ENCODE measurements at regions not wholly inside any gene's neighbourhood (a gene's known extent, or its start where the extent isn't known, plus 50 kb on each side); places are given as distances from the start of the nearest gene placed in this dataset.
"Not testable (repeated sequence)": the region's sequence is repeated elsewhere in the genome, so short reads cannot be mapped to it uniquely, and the experiment has no call there.

- not testable (repeated sequence) for DNase-seq (ENCODE audit: low spot score)
Measured at GRCh38 chr15:21357056-21357455, 83.2 kb downstream of the POTEB3 start.

- DNase-seq (ENCODE audit: low spot score), result not testable (repeated sequence)
Measured at GRCh38 chr15:21355944-21356343, 84.4 kb downstream of the POTEB3 start.

DNA sequence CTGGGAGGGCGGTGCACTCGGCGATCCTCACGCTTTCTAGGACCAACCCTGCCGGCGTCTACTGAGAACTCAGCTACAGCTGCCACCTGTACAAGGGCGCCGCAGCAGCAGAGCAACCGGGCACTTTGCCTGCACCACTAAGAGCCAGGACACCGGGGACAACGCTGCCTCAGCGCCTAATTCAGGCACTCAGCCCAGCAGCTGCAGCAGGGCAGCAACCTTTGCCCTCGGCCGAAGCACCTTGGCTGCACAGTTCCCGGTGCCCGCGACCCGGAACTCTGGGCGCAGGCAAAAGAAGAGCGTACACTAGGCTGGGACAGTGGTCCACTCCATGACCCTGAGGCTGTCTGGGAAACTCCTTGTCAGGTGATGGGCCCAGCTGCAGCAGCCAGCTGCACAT, 85.7 kb downstream of the POTEB3 start:
- not testable (repeated sequence) for DNase-seq (ENCODE audit: low spot score)

GRCh38 chr15:21352670-21353318, 87.5 kb downstream of the POTEB3 start:
- not testable (repeated sequence) for DNase-seq (ENCODE audit: low spot score)

- DNase-seq (ENCODE audit: low spot score), result not testable (repeated sequence)
Measured at GRCh38 chr15:21344960-21345359, 95.3 kb downstream of the POTEB3 start.

DNA sequence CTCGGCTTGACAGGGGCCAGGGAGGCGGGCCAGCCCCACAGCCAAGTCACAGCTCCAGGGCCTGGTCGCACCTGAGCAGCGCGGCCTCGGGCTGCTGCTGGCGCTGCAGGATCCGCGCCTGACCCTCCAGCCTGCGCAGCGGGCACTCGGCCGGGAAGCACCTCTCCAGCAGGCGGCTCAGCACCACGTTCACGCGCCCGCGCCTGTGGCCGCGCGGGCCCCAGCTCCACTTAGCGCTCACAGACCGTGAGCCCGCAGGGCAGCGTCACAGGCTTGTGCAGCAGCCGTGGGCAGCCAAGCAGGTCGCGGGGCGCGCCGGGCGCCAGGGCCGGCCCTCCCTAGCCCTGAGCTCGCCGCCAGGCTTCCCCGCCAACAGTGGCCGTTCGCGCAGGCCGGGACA, 95.8 kb downstream of the POTEB3 start:
- DNase-seq (ENCODE audit: low spot score), result not testable (repeated sequence)

GRCh38 chr15:21337028-21337427, 103.3 kb downstream of the POTEB3 start:
- not testable (repeated sequence) for DNase-seq (ENCODE audit: low spot score)

DNA sequence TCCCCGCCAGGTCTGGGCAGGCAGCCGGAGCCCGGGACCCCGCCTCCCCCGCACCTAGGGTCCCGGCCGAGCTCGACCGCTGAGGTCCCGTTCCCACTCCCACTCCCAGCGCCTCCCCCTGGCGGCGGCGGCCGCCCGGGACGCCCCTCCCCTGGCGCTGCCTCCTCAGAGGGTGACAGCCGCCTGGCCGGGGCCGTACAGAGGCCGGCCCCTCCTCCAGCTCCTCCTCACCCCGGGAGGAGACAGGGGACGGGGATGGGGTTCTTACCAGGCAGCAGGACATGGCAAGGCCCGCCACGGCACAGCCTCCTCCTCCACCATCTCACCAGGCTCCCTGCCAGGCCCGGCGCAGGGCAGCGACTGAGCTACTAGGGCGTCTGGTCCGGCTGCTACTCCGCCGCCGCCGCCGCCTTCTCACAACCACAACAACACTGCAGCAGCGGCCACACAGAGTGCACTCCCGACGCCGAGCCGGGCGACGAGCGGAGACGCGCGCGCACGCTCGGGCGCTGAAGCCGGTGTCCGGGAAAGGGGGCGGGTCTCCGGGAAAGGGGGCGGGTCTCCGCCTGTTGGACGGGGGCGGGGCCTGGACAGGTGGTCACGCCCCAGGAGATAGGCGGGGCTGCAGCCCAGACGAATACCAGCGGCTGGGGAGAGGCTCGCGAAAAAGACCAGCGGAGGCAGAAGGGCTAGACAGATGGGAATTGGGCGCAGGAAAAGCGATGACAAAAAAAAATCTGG, 115.4 kb downstream of the POTEB3 start:
- not testable (repeated sequence) for DNase-seq (ENCODE audit: low spot score)

DNA sequence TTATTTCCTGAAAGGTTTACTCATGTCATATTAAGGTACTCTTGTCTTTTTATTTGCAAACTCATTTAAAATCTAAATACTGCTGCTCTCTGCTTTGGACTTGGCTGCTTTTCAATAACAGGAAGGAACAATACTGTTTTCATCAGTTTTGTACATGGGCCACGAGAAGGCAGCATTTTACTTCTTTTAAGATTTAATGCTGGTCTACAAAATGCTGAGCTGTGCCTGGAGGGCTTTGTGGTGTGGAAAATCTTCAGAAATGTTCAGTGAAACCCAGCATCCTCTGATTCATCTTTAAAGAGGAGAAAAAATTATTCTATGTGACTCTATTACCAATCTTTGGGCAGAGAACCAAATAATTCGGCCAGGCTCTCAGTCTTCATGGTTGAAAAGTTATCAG, 155.9 kb downstream of the POTEB3 start:
- not testable (repeated sequence) for DNase-seq (ENCODE audit: low spot score)

DNA sequence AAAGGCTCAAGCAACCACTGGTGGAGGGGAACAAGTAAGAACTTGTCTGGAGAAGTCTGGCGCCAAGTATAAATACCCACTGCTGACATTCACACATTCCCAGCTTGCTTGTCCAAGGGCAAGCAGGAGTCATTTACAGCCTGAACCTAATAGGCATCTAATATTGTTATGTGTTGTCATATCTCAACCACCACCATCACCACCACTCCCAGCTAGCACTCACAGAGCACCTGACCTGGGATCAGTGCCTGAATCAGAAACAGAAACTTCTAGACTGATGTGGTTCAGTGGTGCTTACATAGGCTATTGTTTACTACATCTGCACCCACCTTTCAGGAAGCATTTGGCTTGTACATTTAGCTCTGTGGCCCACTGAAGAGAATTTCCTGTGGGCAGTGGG, 157.1 kb downstream of the POTEB3 start:
- DNase-seq (ENCODE audit: low spot score), result not testable (repeated sequence)

DNA sequence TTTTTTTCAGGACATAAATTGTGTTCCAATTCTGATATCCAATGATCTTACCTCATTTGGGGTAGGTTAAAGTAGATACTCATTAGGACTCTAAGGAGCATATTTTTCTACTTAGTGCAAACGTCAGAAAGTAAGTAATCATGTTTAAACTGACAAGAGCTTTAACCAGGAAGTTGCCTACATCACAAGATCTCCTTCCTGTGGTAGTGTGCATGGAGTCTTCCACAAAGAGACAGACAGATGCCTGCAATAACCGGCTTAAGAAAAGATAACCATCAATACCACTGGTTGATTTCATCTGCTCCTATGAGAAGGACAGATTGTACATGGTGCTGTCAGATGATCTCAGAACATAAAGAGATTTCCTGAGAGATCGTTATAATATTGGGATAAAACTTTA, 160.0 kb downstream of the POTEB3 start:
- DNase-seq (ENCODE audit: low spot score), result not testable (repeated sequence)

DNA sequence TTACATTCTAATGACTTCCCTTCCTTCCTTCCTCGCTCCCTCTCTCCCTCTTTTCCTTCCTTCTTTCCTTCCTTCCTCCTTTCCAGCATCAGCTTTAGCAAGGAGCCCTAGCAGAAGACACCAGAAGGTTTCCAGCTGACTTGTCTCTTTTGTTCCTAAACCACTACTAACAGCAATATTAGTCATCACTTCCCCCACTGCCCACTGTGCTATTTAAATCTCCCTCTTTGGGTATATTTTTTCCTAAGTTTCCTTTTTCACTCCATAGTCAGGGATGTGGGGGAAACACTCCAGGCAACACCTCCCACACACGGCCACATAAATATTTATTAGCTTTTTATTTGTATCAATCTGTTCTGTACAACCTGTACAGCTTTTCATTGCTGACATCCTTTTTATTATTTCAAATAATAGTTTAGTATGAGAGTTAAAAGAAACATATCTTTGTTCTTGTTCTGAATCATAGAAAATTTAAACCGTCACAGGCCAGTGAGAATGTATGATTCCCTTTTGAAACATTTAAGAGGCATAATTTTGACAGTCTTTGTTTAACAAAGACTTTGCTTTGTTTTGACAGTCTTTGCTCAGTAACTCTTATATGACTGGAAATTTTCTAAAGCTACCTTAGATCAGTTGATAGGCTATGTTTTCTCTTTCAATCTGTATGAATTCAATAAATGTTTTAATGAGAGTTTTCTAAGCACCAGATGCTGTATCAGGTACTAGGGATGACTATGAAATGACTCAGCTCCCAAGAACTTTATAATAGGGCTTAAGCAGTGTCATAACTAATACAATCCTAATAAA, 167.9 kb downstream of the POTEB3 start:
- peak; percentile 74 for DNase-seq (ENCODE audit: low spot score)

DNA sequence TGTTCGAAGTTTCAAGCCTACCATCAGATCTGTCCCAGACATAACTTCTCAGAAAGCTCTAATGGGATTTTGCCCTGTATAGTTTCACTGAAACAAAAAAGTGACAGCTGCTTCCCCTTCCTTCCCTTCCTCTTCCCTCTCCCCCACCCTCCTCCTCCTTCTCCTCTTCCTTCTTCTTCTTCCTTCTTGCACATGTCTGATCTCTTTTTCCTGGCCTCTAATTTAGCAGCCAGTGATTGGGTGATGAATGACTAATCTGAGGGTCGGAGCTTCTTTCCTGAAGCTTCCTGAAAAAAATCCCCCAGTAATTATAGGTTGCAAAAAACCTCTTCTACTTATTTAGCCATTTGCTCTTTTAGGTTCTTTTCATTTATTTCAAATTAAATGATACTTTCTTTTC, 168.7 kb downstream of the POTEB3 start:
- DNase-seq (ENCODE audit: low spot score), result no peak

DNA sequence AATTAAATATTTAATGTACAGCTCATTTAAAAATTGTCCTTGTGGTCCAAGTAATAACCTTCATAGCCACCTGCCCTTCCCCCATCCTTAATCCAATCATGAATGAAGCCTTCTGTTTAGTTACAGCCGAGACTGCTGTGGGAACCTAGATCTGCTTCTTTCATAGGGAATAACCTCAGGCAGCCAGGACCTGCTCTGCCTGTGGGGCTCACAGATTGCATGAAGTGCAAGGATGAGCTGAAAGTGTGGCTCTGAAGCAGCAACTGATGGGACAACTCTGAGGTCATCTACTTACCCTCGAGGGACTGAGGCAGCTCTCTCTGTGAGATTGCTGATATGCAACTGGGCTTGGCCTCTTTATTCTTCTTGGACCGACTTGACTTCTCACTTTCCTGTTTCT, 169.8 kb downstream of the POTEB3 start:
- peak; percentile 85 for DNase-seq (ENCODE audit: low spot score)

DNA sequence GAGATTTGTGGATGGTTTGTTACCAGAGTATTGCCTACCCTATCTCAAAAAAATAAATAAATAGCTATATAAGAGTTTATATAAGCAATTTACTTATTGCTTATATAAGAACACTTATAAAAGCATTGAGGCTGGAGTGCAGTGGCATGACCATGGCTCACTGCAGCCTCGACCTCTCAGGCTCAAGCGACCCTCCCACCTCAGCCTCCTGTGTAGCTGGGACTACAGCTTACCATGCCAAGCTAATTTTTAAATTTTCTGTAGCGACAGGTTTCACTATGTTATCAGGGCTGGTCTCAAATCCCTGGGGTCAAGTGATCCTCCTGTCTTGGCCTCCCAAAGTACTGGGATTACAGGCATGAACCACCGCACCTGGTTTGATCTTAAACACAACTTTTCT, 170.6 kb downstream of the POTEB3 start:
- not testable (repeated sequence) for DNase-seq (ENCODE audit: low spot score)

DNA sequence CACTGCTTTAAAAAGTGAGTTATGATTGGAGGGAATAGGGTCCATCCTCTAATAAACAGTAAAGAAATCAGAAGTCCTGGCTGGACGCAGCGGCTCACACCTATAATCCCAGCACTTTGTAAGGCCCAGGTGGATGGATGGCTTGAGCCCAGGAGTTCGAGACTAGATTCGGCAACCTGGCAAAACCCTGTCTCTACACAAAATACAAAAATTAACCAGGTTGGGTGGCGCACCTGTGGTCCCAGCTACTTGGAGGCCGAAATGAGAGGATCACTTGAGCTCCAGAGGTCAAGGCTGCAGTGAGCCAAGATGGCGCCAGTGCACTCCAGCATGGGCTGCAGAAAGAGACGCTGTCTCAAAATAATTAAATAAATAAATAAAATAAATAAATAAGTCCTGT, 171.2 kb downstream of the POTEB3 start:
- DNase-seq (ENCODE audit: low spot score), result no peak

DNA sequence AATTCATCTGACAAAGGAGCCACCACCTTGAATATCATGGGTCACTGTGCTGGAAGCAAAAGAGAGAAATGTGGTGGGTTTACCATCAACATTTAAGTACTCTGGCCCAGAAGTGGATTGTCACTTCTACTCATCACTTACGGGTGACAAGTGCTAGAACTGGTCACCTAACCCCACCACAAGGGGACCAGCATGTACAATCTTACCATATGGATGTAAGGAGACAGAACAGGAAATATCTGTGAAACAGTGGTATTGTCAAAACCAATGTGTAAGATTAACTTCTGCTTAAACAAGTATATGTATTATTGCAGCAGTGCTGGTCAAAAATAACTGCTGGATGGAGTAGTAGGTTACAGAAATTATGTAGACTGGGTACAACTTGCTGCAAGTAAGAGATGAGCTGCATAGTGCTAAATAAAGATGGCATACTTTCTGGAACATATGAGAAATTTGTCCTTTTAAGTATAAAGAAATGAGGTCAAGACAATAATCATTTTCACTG, 171.8 kb downstream of the POTEB3 start:
- no peak for DNase-seq (ENCODE audit: low spot score)

DNA sequence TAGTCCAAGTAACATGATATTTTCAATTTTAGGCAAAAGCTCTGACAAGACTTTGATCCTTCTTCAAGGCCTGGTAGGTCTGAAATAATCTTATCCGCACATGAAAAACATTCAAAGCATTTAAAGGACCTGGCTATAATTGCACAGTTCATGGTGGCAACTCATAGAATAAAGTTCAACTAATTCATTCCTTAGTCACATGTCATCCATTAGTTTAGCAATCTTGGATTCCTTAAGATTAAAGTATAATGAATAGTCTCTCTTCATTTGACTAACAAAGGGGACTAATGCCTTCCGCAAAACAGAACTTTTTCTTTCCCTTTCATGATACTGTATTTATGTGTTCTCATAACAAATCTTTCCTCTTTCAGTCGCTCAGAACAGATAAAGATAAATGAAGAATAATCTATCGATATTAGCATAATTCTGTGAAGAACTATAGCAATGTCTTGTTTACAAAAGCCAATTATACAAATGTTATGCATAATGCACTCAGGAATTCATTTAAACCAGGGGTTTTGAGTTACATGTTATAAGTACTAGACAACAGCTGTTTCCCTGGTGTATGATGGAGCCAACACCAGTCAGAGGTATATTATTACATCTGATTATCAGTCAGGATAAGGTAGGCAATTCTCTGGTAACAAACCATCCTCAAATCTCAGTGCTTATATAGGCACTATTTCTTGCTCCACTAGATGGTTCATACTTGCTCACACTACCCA, 172.5 kb downstream of the POTEB3 start:
- peak; percentile 32 for DNase-seq (ENCODE audit: low spot score)

DNA sequence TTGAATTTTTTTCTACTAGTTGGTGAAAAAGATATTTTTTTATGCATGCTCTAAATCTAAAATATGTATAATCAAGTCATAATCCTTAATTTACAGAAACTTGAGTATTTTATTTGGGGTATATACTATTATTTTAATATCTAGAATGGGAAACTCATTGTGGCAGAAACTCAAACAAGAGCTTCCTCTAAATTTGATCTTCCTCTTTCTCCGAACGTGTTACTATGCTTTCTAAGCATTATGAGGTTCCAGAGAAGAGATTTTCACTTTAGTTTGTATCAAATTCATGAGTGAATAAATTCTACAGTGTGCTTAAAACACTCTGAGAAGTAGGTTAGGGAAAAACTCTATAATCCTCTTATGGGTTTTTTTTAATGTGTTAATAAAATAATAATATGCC, 173.1 kb downstream of the POTEB3 start:
- DNase-seq (ENCODE audit: low spot score), result no peak

DNA sequence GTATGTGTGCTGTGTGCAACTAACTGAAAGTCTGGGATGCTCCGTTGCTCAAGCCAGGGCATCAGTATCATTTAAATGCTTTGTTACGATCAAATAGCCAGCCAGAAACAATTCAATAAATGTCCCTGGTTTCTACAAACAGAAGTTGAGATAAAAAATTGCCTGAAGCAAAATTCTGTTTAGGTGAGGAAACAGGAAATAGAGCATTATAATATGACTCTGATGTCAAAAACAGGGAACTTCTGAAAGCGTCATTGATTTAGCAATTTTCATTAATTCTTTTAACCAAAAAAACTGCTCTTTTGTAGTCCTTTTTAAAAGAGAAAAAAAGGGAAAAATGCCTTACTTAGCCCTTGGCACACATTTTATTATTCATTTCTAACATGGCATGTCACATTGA, 174.7 kb downstream of the POTEB3 start:
- not testable (repeated sequence) for DNase-seq (ENCODE audit: low spot score)

DNA sequence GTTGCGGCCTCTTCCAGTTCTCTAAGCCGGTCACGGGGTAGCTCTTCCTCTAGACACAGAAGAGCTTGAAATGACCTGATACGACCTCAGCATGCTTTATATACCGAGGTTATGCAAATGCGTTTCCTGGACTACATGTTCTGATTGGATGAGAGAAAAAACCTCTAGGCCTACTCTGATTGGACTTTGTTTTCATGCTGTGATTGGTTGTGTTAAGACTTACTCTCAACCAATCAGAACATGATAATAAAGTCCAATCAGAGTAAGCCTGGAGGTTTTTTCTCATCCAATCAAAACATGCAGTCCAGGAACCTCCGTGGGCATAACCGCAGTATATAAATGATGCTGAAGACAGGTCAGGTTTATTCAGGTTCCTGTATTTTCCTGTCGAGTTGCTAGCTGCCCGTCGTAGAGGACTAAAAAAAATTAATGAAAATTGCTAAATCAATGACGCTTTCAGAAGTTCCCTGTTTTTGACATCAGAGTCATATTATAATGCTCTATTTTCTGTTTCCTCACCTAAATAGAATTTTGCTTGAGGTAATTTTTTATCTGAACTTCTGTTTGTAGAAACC, 177.4 kb downstream of the POTEB3 start:
- no peak for DNase-seq (ENCODE audit: low spot score)
